ENCODE measurements at regions not wholly inside any gene's neighbourhood (a gene's known extent, or its start where the extent isn't known, plus 50 kb on each side); places are given as distances from the start of the nearest gene placed in this dataset.

DNA sequence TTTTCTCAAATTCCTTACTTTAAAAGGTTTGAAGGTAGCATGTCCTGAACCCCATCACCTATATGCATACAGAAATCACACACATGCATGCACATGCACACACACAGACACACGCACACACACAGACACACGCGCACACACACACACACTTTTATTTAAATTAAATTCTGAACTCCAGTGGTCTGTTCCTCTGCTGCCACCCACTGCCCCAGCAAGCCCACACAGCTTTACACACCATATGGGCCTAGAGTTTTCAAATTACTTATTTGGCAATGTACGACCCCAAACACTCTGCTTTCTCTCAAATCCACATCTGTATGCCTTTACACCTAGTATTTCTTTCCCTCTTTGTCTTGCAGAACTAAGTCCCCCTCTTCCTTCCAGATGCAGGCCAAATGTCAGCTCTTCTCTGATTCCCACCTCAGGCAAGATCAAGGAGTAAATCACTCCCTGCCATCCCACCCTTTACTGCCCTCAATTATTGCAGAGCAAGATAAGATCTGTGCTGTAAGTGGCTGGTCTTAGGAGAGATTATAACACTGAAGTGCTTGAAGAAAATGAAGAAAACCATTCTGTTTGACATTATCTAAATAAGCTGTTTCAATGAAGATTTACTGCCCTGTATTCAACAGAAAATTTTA is 429.9 kb upstream of the CXADR start:
- H3K4me3 ChIP-seq, result no peak overlapping the region
- H3K4me1 ChIP-seq, result no peaks in the 10 kb centered on the region
- H3K27ac ChIP-seq, result no peak overlapping the region
- no peaks in the 10 kb centered on the region for H3K27me3 ChIP-seq
- no peaks in the 10 kb centered on the region for H3K36me3 ChIP-seq
- no peaks in the 10 kb centered on the region for H3K9me3 ChIP-seq
- DNase-seq (ENCODE audit: low spot score), result no peak
- TF ChIP-seq, protein P1, sequence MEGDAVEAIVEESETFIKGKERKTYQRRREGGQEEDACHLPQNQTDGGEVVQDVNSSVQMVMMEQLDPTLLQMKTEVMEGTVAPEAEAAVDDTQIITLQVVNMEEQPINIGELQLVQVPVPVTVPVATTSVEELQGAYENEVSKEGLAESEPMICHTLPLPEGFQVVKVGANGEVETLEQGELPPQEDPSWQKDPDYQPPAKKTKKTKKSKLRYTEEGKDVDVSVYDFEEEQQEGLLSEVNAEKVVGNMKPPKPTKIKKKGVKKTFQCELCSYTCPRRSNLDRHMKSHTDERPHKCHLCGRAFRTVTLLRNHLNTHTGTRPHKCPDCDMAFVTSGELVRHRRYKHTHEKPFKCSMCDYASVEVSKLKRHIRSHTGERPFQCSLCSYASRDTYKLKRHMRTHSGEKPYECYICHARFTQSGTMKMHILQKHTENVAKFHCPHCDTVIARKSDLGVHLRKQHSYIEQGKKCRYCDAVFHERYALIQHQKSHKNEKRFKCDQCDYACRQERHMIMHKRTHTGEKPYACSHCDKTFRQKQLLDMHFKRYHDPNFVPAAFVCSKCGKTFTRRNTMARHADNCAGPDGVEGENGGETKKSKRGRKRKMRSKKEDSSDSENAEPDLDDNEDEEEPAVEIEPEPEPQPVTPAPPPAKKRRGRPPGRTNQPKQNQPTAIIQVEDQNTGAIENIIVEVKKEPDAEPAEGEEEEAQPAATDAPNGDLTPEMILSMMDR (IDR thresholded peaks at IDR 0.05), result no peak

DNA sequence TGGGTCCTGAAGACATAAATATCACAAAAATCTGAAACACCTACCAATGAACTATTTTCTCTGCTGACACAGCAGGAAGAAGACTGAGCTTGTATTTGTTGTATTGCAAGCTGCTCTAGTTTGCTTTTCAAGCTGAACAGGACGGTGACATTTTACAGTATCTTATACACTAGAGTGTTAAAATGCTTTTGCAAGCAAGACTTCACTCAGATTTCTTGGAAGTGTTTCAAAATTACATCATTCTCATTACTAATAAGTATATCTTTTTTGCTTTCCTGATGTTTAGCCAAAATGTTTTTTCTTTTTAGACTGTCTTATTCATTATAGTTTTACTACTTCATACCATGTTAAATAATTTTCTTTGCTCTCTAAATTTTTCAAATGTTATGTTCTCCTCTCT is 427.1 kb upstream of the CXADR start:
- no peaks in the 10 kb centered on the region for H3K36me3 ChIP-seq
- no peaks in the 10 kb centered on the region for H3K9me3 ChIP-seq
- H3K4me1 ChIP-seq, result no peaks in the 10 kb centered on the region
- no peak overlapping the region for H3K4me3 ChIP-seq
- DNase-seq (ENCODE audit: low spot score), result no peak
- no peak overlapping the region for H3K27ac ChIP-seq
- TF ChIP-seq, protein P1 (IDR thresholded peaks at IDR 0.05), result no peak
- H3K27me3 ChIP-seq, result no peaks in the 10 kb centered on the region

DNA sequence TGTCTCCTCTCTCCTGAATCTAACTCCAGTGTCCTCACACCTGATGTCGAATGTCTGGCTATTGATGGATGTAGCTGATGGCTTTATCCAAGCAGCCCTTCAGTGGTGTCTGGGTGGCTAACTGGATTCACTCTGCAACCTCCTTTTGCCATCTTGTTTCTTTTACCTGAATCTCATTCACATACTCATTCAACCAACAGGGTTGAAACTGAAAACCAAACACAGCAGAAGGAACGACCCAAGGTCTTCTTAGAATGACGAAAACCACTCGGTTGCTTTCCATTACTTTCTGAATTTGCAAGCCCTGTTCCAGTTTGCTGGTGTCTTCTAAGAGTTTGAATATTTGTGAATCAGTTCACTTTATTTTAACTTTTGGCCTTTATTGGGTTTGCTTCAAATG is 424.3 kb upstream of the CXADR start:
- TF ChIP-seq, protein P1 (IDR thresholded peaks at IDR 0.05), result no peak
- Histone ChIP-seq H3K4me3 (no peak overlapping the region), H3K9me3 (no peaks in the 10 kb centered on the region), H3K4me1 (no peaks in the 10 kb centered on the region), H3K27ac (no peak overlapping the region), H3K27me3 (no peaks in the 10 kb centered on the region), H3K36me3 (no peaks in the 10 kb centered on the region)
- no peak for DNase-seq (ENCODE audit: low spot score)

DNA sequence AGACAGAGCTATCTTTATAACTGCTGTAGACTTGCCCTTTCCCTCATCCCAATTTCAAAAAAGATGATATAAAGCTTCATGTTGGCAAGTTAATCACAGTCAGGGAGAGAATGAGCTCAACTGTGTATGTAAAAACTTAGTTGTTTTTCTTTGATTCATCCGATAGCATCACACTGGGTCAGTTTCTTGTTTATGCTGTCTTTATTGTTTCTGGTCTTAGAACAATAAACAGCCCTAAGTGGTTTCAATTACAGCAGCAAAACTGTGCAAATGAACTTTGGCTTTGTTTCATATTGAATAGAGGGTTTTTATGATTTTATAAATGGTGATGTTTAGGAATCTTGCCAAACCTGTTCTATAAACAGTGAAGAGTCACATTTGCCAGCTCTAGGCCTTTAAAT is 423.8 kb upstream of the CXADR start:
- no peak for DNase-seq (ENCODE audit: low spot score)
- no peak overlapping the region for H3K4me3 ChIP-seq
- H3K9me3 ChIP-seq, result no peaks in the 10 kb centered on the region
- no peaks in the 10 kb centered on the region for H3K27me3 ChIP-seq
- H3K36me3 ChIP-seq, result no peaks in the 10 kb centered on the region
- no peak overlapping the region for H3K27ac ChIP-seq
- H3K4me1 ChIP-seq, result no peaks in the 10 kb centered on the region
- TF ChIP-seq, protein P1 (IDR thresholded peaks at IDR 0.05), result no peak

DNA sequence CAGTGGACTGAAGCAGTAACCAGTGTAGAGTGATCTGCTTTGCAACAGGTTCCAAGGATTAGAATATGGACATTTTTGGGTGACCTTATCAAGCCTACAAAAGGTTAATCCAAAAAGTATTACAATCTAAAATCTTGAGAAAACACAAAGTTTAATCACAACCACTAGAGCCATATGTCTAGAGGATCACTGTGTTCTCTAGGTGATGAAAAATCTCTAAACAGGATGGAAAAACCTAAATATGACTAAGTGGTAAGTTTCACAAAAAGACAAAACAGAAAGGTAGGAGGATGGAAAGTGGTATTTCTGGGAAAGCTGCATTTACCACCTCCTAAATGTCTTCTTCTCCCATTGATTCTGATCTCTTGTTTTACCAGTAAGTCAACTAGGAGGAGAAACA is 411.1 kb upstream of the CXADR start:
- Histone ChIP-seq H3K27me3 (no peaks in the 10 kb centered on the region), H3K27ac (no peak overlapping the region), H3K4me3 (no peak overlapping the region), H3K4me1 (no peaks in the 10 kb centered on the region), H3K36me3 (no peaks in the 10 kb centered on the region), H3K9me3 (peaks cover 0 to 2% of the 10 kb centered on the region in 2 donors)
- TF ChIP-seq, protein P1 (IDR thresholded peaks at IDR 0.05), result no peak
- DNase-seq (ENCODE audit: low spot score), result no peak

DNA sequence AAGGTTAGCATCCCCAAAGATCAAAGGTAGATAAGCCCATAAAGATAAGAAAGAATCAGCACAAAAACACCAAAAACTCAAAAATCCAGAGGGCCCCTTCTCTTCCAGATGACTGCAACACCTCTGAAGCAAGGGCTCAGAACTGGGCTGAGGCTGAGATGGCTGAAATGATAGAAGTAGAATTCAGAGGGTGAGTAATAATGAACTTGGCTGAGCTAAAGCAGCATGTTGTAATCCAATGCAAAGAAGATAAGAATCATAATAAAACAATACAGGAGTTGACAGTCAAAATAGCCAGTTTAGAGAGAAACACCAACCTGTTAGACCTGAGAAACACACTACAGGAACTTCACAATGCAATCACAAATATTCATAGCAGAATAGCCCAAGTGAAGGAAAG is 406.9 kb upstream of the CXADR start:
- H3K36me3 ChIP-seq, result no peaks in the 10 kb centered on the region
- no peak overlapping the region for H3K27ac ChIP-seq
- no peaks in the 10 kb centered on the region for H3K4me1 ChIP-seq
- no peak for DNase-seq (ENCODE audit: low spot score)
- H3K9me3 ChIP-seq, result no peaks in the 10 kb centered on the region
- H3K27me3 ChIP-seq, result no peaks in the 10 kb centered on the region
- H3K4me3 ChIP-seq, result no peak overlapping the region
- TF ChIP-seq, protein P1 (IDR thresholded peaks at IDR 0.05), result no peak
